NB4 (cell line): ENCODE measurements at regions not wholly inside any gene's neighbourhood (a gene's known extent, or its start where the extent isn't known, plus 50 kb on each side); places are given as distances from the start of the nearest gene placed in this dataset.

Experiments
- DNase-seq: peaks from one replicate; pipeline ENCODE4 v3.0.0; 2010; ENCODE audit warnings: low read depth
- H3K4me3 ChIP-seq: one replicate; pipeline ENCODE4 v1.5.1; 2011; ENCODE audit warnings: mild to moderate bottlenecking, low read depth, low read length, moderate library complexity
- CTCF ChIP-seq: IDR thresholded peaks from one replicate; pipeline ENCODE4 v1.5.1; 2012; ENCODE audit warnings: low read depth, low read length
- MYC ChIP-seq: IDR thresholded peaks from 2 replicates; pipeline ENCODE4 v1.6.1; 2011; ENCODE audit warnings: low read depth, low read length
- POLR2A ChIP-seq: IDR thresholded peaks from 2 replicates; pipeline ENCODE4 v1.6.1; 2011; ENCODE audit warnings: mild to moderate bottlenecking; ENCODE audit not compliant: insufficient read length; ENCODE audit errors: extremely low read depth
- TF ChIP-seq, protein P1 (sequence below): IDR thresholded peaks from 2 replicates; pipeline ENCODE4 v1.6.1; 2011; ENCODE audit warnings: low read depth, low read length

GRCh38 chr11:112457532-112457931 lies 196.9 kb upstream of the PLET1 start:
- TF ChIP-seq MYC (no peak), POLR2A (no peak), CTCF (no peak)
- TF ChIP-seq, protein P1, sequence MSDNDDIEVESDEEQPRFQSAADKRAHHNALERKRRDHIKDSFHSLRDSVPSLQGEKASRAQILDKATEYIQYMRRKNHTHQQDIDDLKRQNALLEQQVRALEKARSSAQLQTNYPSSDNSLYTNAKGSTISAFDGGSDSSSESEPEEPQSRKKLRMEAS, result no peak

GRCh38 chr11:112459001-112459400 lies 198.3 kb upstream of the PLET1 start:
- TF ChIP-seq POLR2A (no peak), MYC (no peak), CTCF (no peak)
- TF ChIP-seq, protein P1, result no peak
- H3K4me3 ChIP-seq, result peak overlapping the region; percentile 50
- DNase-seq, result no peak

More at GRCh38 chr11:112457532-112457931, 196.9 kb upstream of the PLET1 start:
- no peak overlapping the region for H3K4me3 ChIP-seq
- no peak for DNase-seq

DNA sequence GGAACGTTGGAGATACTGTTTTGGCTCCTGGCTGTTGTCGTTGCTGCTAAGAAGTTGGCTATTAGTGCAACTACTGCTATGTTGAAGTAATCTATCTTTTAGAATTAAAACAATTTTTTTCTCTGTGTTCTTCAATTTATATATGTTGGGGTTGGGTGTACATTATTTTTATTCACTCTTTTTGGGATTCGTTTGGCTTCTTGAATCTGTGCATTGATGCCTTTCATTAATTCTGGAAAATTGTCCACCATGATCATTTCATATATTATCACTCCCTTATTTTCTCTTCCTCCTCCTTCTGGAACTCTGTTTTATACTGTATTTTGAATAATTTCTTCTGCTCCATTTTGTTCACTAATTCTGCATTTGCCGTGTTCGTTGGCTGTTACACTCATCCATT lies 199.5 kb upstream of the PLET1 start:
- no peak overlapping the region for H3K4me3 ChIP-seq
- DNase-seq, result no peak
- no peak for TF ChIP-seq MYC

DNA sequence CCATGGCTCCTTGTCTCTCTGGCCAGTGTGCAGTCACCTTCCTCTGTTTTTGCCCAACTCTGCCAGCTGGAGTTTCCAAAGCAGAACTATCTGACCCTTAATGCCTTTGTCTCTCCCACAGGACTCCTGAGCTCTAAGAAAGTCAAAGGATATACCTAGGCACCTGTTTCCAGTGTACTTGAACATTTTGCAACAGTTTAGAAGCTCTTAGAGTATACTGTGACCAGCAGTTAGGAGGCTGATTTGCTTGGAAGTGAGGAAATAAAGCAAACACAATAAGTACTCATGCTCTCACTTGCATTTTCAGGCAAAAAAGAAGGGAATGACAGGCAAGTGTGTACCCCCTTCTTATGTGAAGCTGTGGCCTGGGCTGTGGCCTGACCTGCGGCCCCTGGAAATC lies 204.3 kb upstream of the PLET1 start:
- TF ChIP-seq, protein P1, result no peak
- TF ChIP-seq MYC (no peak), CTCF (no peak), POLR2A (no peak)
- H3K4me3 ChIP-seq, result no peak overlapping the region
- no peak for DNase-seq

- DNase-seq, result no peak
- TF ChIP-seq CTCF (no peak), POLR2A (no peak), MYC (no peak)
- TF ChIP-seq, protein P1, result no peak
Observed at GRCh38 chr11:112465433-112466024, 204.9 kb upstream of the PLET1 start.

GRCh38 chr11:112467721-112468120 lies 207.1 kb upstream of the PLET1 start:
- no peak for DNase-seq
- TF ChIP-seq CTCF, result no peak
- TF ChIP-seq MYC, result no peak
- TF ChIP-seq, protein P1, result no peak
- TF ChIP-seq POLR2A, result no peak
- H3K4me3 ChIP-seq, result no peak overlapping the region

More at GRCh38 chr11:112465433-112466024, 204.9 kb upstream of the PLET1 start:
- no peak overlapping the region for H3K4me3 ChIP-seq
